ENCODE measurements at regions not wholly inside any gene's neighbourhood (a gene's known extent, or its start where the extent isn't known, plus 50 kb on each side); places are given as distances from the start of the nearest gene placed in this dataset.

- TF ChIP-seq MAZ (IDR thresholded peaks at IDR 0.05; ENCODE audit: borderline replicate concordance, low read depth, low read length) (no peak), MAZ (CRISPR knock-in tag; IDR thresholded peaks at IDR 0.05; ENCODE audit: low read depth) (0 out of 2 replicates have a peak, but pooled peaks have one; percentile 27), GTF2F1 (IDR thresholded peaks at IDR 0.05; ENCODE audit: low read length) (no peak), MAFK (conservative IDR thresholded peaks at IDR 0.05 in 1 of 2, IDR thresholded peaks at IDR 0.05 in 1 of 2; ENCODE audit: low read length in 2 of 2) (0 out of 4 replicates have a peak, but pooled peaks of 1 of the 2 experiments have one; percentile 6), MIER3 (CRISPR knock-in tag; IDR thresholded peaks at IDR 0.05; ENCODE audit: borderline replicate concordance) (no peak), CERS6 (CRISPR knock-in tag; IDR thresholded peaks at IDR 0.05) (no peak), NFYC (CRISPR knock-in tag; IDR thresholded peaks at IDR 0.05) (0 out of 2 replicates have a peak, but pooled peaks have one; percentile 33)
Measured at GRCh38 chr2:64839844-64840243, 149.4 kb upstream of the SLC1A4 start (continued).

- no peak for FAIRE-seq
- in situ Hi-C loops (cut with HindIII; ENCODE audit: extremely low pct_ligation_motif_present, low pct_unique_long_range_greater_than_20kb), result no loop called here
Measured at GRCh38 chr2:64840426-64840881, 148.7 kb upstream of the SLC1A4 start.

More at GRCh38 chr2:64840426-64840881, 148.7 kb upstream of the SLC1A4 start:
- Histone ChIP-seq H2AFZ (ENCODE audit: low read length) (no peak overlapping the region), H3K4me1 (ENCODE audit: insufficient read depth, low read length) (peaks cover 39% of the 10 kb centered on the region), H3K79me2 (ENCODE audit: insufficient read depth, low read length) (no peaks in the 10 kb centered on the region), H3K36me3 (replicated peaks in 1 of 2; ENCODE audit: control insufficient read depth in 1 of 2, insufficient read depth in 2 of 2, low read length in 2 of 2) (no peaks in the 10 kb centered on the region), H3K27me3 (ENCODE audit: control insufficient read depth in 1 of 2, insufficient read depth in 2 of 2, low read length in 2 of 2) (peaks cover 0 to 1% of the 10 kb centered on the region in 2 experiments; a peak in 3 of 5 replicates), H3K27ac (ENCODE audit: extremely low read length, insufficient read depth, low read length) (no peak overlapping the region), H3K9me3 (ENCODE audit: low read length) (no peaks in the 10 kb centered on the region), H3K4me2 (ENCODE audit: low read depth, low read length) (no peak overlapping the region), H3K9ac (ENCODE audit: insufficient read depth, low read depth, low read length) (no peak overlapping the region), H4K20me1 (ENCODE audit: insufficient read depth, low read length) (no peaks in the 10 kb centered on the region), H3K4me3 (replicated peaks in 1 of 3; ENCODE audit: insufficient read depth in 1 of 3, low read depth in 2 of 3, low read length in 3 of 3) (no peak overlapping the region)
- TF ChIP-seq FOXK1 (CRISPR knock-in tag; IDR thresholded peaks at IDR 0.05; ENCODE audit: borderline replicate concordance, low read depth) (no peak), GFI1 (CRISPR knock-in tag; IDR thresholded peaks at IDR 0.05; ENCODE audit: borderline replicate concordance) (no peak), HNRNPLL (IDR thresholded peaks at IDR 0.05; ENCODE audit: low read depth, low read length, poor library complexity, severe bottlenecking) (no peak), POGZ (CRISPR knock-in tag; IDR thresholded peaks at IDR 0.05) (no peak), NFIC (IDR thresholded peaks at IDR 0.05; ENCODE audit: low read length) (no peak), RORA (CRISPR knock-in tag; IDR thresholded peaks at IDR 0.05) (no peak), MED8 (CRISPR knock-in tag; IDR thresholded peaks at IDR 0.05; ENCODE audit: insufficient replicate concordance) (no peak), ZNF33B (CRISPR knock-in tag; IDR thresholded peaks at IDR 0.05) (no peak), ZNF44 (CRISPR knock-in tag; IDR thresholded peaks at IDR 0.05) (no peak), HNRNPK (IDR thresholded peaks at IDR 0.05; ENCODE audit: low read depth, low read length, poor library complexity, severe bottlenecking) (no peak), PRDM15 (CRISPR knock-in tag; IDR thresholded peaks at IDR 0.05) (no peak)
- ChIA-PET CTCF (ENCODE audit: low intra/inter-chr PET ratio, low total read pairs) (no interaction called here), POLR2A (no interaction called here)
- 55% methylated on average over 4 of the region's 4 CpGs for WGBS (ENCODE audit: low lambda C conversion rate)
- intact Hi-C loops (cut with micrococcal nuclease; ENCODE audit: unreplicated experiment), result no loop called here
- ATAC-seq, result no peak
- no peak for DNase-seq (ENCODE audit: low spot score)
- BruUV-seq (replicated peaks), result no TSS peak

Data from HepG2 (cell line).